H1 (cell line): ENCODE measurements at regions not wholly inside any gene's neighbourhood (a gene's known extent, or its start where the extent isn't known, plus 50 kb on each side); places are given as distances from the start of the nearest gene placed in this dataset.

Experiments
- CTCF ChIA-PET: fragments of 300-600 bp; sonication (Branson Sonifier 250); formaldehyde crosslinking; loops from one replicate; lab custom pipeline; 2021; ENCODE audit not compliant: partially characterized antibody; lab: Charles Lee
- POLR2A ChIA-PET: fragments of 300-600 bp; sonication (Branson Sonifier 250); formaldehyde crosslinking; loops from one replicate; lab custom pipeline; 2021; ENCODE audit warnings: inconsistent platforms; ENCODE audit not compliant: partially characterized antibody; lab: Charles Lee
- DNase-seq, 2 experiments: peaks; one replicate each; pipeline versions ENCODE4 v3.0.0 to v3.0.0-alpha.2; 2010 to 2022; ENCODE audit warnings: low spot score in 2 of 2, low read depth in 1 of 2, mixed read lengths in 1 of 2
- FAIRE-seq: peaks from 2 replicates; lab custom pipeline; 2011; peaks lifted over from hg19 to GRCh38; lab: Jason Lieb, UNC
- H2AFZ ChIP-seq: 2 replicates; pipeline ENCODE4 v1.8.1; 2012; ENCODE audit warnings: low read length, inconsistent platforms
- H2AK5ac ChIP-seq: 2 replicates; pipeline ENCODE4 v1.6.1; 2013; ENCODE audit warnings: low read depth, low read length
- H2BK120ac ChIP-seq: replicated peaks from 2 replicates; pipeline ENCODE3; 2013; ENCODE audit warnings: low read depth, low read length, inconsistent platforms
- H2BK12ac ChIP-seq: 2 replicates; pipeline ENCODE4 v1.6.1; 2013; ENCODE audit warnings: low read depth, low read length
- H2BK15ac ChIP-seq: 2 replicates; pipeline ENCODE4 v1.6.1; 2013; ENCODE audit warnings: low read length
- H2BK20ac ChIP-seq: 2 replicates; pipeline ENCODE4 v1.6.1; 2013; ENCODE audit warnings: low read length
- H2BK5ac ChIP-seq: 2 replicates; pipeline ENCODE4 v1.6.1; 2013; ENCODE audit warnings: low read depth, low read length
- H3K14ac ChIP-seq: 2 replicates; pipeline ENCODE4 v1.6.1; 2013; ENCODE audit warnings: inconsistent platforms; ENCODE audit not compliant: insufficient read length
- H3K18ac ChIP-seq: 2 replicates; pipeline ENCODE4 v1.6.1; 2013; ENCODE audit warnings: low read length; ENCODE audit errors: extremely low read depth
- H3K23ac ChIP-seq: 2 replicates; pipeline ENCODE4 v1.6.1; 2013; ENCODE audit warnings: inconsistent platforms; ENCODE audit not compliant: insufficient read length
- H3K23me2 ChIP-seq: 2 replicates; pipeline ENCODE4 v1.6.1; 2013; ENCODE audit warnings: low read depth, low read length
- H3K27ac ChIP-seq: 2 replicates; pipeline ENCODE4 v1.6.1; 2011; ENCODE audit warnings: low read depth, low read length, inconsistent platforms
- H3K27me3 ChIP-seq, 4 experiments: replicated peaks in 1 of 4; 1 replicate in 1 of 4; 2 replicates in 3 of 4; pipeline versions ENCODE4 v1.6.1 to v1.8.1; 2011 to 2013; ENCODE audit warnings: low read length in 3 of 4, mild to moderate bottlenecking in 3 of 4, inconsistent platforms in 2 of 4, mixed read lengths in 2 of 4, moderate library complexity in 1 of 4; ENCODE audit not compliant: control insufficient read depth in 3 of 4, insufficient read depth in 3 of 4; ENCODE audit errors: extremely low read depth in 1 of 4
- H3K36me3 ChIP-seq, 4 experiments: 2 replicates each; pipeline versions ENCODE4 v1.6.1 to v1.8.1; 2011 to 2013; ENCODE audit warnings: mild to moderate bottlenecking in 4 of 4, low read length in 3 of 4, moderate library complexity in 2 of 4, control low read depth in 1 of 4, inconsistent platforms in 1 of 4; ENCODE audit not compliant: insufficient read depth in 4 of 4, control insufficient read depth in 2 of 4
- H3K4ac ChIP-seq: replicated peaks from 2 replicates; pipeline ENCODE3; 2013; ENCODE audit warnings: low read length, low read depth, mixed read lengths, inconsistent platforms; ENCODE audit not compliant: insufficient read length
- H3K4me1 ChIP-seq, 4 experiments: replicated peaks in 1 of 4; 1 replicate in 1 of 4; 2 replicates in 3 of 4; pipeline versions ENCODE4 v1.6.1 to v1.8.1; 2011 to 2013; ENCODE audit warnings: low read length in 3 of 4, inconsistent platforms in 2 of 4, mixed read lengths in 1 of 4; ENCODE audit not compliant: insufficient read depth in 4 of 4, control insufficient read depth in 3 of 4
- H3K4me2 ChIP-seq, 2 experiments: 2 replicates each; pipeline versions ENCODE4 v1.6.1 to v1.8.1; 2011 to 2013; ENCODE audit warnings: low read depth in 2 of 2, low read length in 2 of 2, control low read depth in 1 of 2, inconsistent platforms in 1 of 2, mild to moderate bottlenecking in 1 of 2; ENCODE audit not compliant: insufficient read depth in 1 of 2
- H3K4me3 ChIP-seq, 4 experiments: fragments of 200-600, 300-600 bp in 1 of 4; sonication (generic), shearing (Covaris generic), sonication (Bioruptor Twin) in 1 of 4; 2 replicates each; pipeline versions ENCODE4 v1.5.1 to v1.8.1; 2011 to 2016; ENCODE audit warnings: low read length in 4 of 4, low read depth in 3 of 4, control low read depth in 2 of 4, inconsistent platforms in 2 of 4, mild to moderate bottlenecking in 2 of 4, mixed read lengths in 1 of 4, moderate library complexity in 1 of 4; ENCODE audit not compliant: insufficient read depth in 2 of 4; ENCODE audit errors: extremely low read depth in 1 of 4
- H3K56ac ChIP-seq: replicated peaks from 2 replicates; pipeline ENCODE3; 2013; ENCODE audit warnings: low read depth, mild to moderate bottlenecking, mixed read lengths, low read length, inconsistent platforms; ENCODE audit not compliant: insufficient read length
- H3K79me1 ChIP-seq: 2 replicates; pipeline ENCODE4 v1.6.1; 2013; ENCODE audit warnings: low read depth, low read length, control low read depth
- H3K79me2 ChIP-seq, 2 experiments: 2 replicates each; pipeline versions ENCODE4 v1.6.1 to v1.8.1; 2012 to 2013; ENCODE audit warnings: low read length in 2 of 2, mild to moderate bottlenecking in 2 of 2, inconsistent platforms in 1 of 2; ENCODE audit not compliant: insufficient read depth in 2 of 2, control insufficient read depth in 1 of 2
- H3K9ac ChIP-seq, 4 experiments: replicated peaks in 1 of 4; 1 replicate in 1 of 4; 2 replicates in 3 of 4; pipeline versions ENCODE4 v1.6.1 to v1.8.1; 2011 to 2013; ENCODE audit warnings: low read depth in 3 of 4, low read length in 3 of 4, control low read depth in 2 of 4, mild to moderate bottlenecking in 2 of 4, moderate library complexity in 2 of 4, inconsistent platforms in 1 of 4; ENCODE audit errors: extremely low read depth in 1 of 4
- H3K9me3 ChIP-seq, 2 experiments: 2 replicates each; pipeline versions ENCODE4 v1.6.1 to v1.8.1; 2012 to 2013; ENCODE audit warnings: mild to moderate bottlenecking in 2 of 2, moderate library complexity in 2 of 2, control low read depth in 1 of 2, inconsistent platforms in 1 of 2, low read depth in 1 of 2, low read length in 1 of 2, mixed read lengths in 1 of 2; ENCODE audit not compliant: insufficient read depth in 2 of 2
- H4K20me1 ChIP-seq, 2 experiments: replicated peaks in 1 of 2; 2 replicates each; pipeline versions ENCODE3 to v1.8.1; 2011 to 2013; ENCODE audit warnings: inconsistent platforms in 2 of 2, low read length in 2 of 2, mild to moderate bottlenecking in 1 of 2; ENCODE audit not compliant: insufficient read depth in 2 of 2, control insufficient read depth in 1 of 2
- H4K5ac ChIP-seq: 2 replicates; pipeline ENCODE4 v1.6.1; 2013; ENCODE audit warnings: low read length, low read depth, mixed read lengths, inconsistent platforms; ENCODE audit not compliant: insufficient read length
- H4K8ac ChIP-seq: 2 replicates; pipeline ENCODE4 v1.8.0; 2013; ENCODE audit warnings: mild to moderate bottlenecking, moderate library complexity, low read length, inconsistent platforms; ENCODE audit not compliant: insufficient read depth; ENCODE audit errors: extremely low read depth
- H4K91ac ChIP-seq: replicated peaks from 2 replicates; pipeline ENCODE3; 2013; ENCODE audit warnings: low read length, mixed read lengths, inconsistent platforms; ENCODE audit not compliant: insufficient read length
- BACH1 ChIP-seq: IDR thresholded peaks from 2 replicates; pipeline ENCODE4 v1.6.1; 2012; ENCODE audit warnings: low read length, improper control_type of control experiment
- CTBP2 ChIP-seq: IDR thresholded peaks from 2 replicates; pipeline ENCODE4 v1.7.0; 2011; ENCODE audit warnings: borderline replicate concordance, mild to moderate bottlenecking, moderate library complexity, mixed read lengths, low read length; ENCODE audit not compliant: insufficient read depth, insufficient read length
- HDAC2 ChIP-seq, 2 experiments: fragments of 300-600 bp in 1 of 2; sonication (generic) in 1 of 2; IDR thresholded peaks; 2 replicates each; pipeline ENCODE4 v1.6.1; 2011 to 2012; ENCODE audit warnings: low read depth in 2 of 2, low read length in 2 of 2, mild to moderate bottlenecking in 2 of 2, moderate library complexity in 2 of 2, borderline replicate concordance in 1 of 2, inconsistent platforms in 1 of 2
- HDAC6 ChIP-seq: IDR thresholded peaks from one replicate; pipeline ENCODE4 v1.7.1; 2012; ENCODE audit warnings: low read depth, mild to moderate bottlenecking, inconsistent platforms, low read length, moderate library complexity
- PHF8 ChIP-seq: fragments of 200-600 bp; sonication (generic); conservative IDR thresholded peaks from 2 replicates; pipeline ENCODE4 v1.7.1; 2012; ENCODE audit warnings: low read depth, mild to moderate bottlenecking, inconsistent platforms, low read length, moderate library complexity
- POLR2AphosphoS5 ChIP-seq: IDR thresholded peaks from 2 replicates; pipeline ENCODE4 v1.6.1; 2011; ENCODE audit warnings: low read depth, low read length
- RBBP5 ChIP-seq: IDR thresholded peaks from 2 replicates; pipeline ENCODE4 v1.7.1; 2012; ENCODE audit warnings: low read depth, mild to moderate bottlenecking, inconsistent platforms, low read length, moderate library complexity, borderline replicate concordance
- RNF2 ChIP-seq: fragments of 200-900, 300-1000 bp; sonication (generic); IDR thresholded peaks from 2 replicates; pipeline ENCODE4 v1.7.1; 2016; ENCODE audit warnings: borderline replicate concordance, low read depth, mild to moderate bottlenecking, antibody characterized with exemption, low read length; ENCODE audit not compliant: poor library complexity, severe bottlenecking; ENCODE audit errors: missing control alignments
- RXRA ChIP-seq: IDR thresholded peaks from 2 replicates; pipeline ENCODE4 v1.6.1; 2011; ENCODE audit warnings: low read depth, mild to moderate bottlenecking, low read length, moderate library complexity; ENCODE audit not compliant: insufficient read depth
- SIN3A ChIP-seq, 2 experiments: IDR thresholded peaks in 1 of 2; conservative IDR thresholded peaks in 1 of 2; 2 replicates each; pipeline ENCODE4 v1.6.1; 2011 to 2012; ENCODE audit warnings: low read length in 2 of 2, improper control_type of control experiment in 1 of 2, low read depth in 1 of 2, mild to moderate bottlenecking in 1 of 2
- TBP ChIP-seq: IDR thresholded peaks from 2 replicates; pipeline ENCODE4 v1.6.1; 2011; ENCODE audit warnings: low read depth, low read length, improper control_type of control experiment
- TCF12 ChIP-seq: IDR thresholded peaks from 2 replicates; pipeline ENCODE4 v1.6.1; 2011; ENCODE audit warnings: low read depth, mild to moderate bottlenecking, low read length
- YY1 ChIP-seq: IDR thresholded peaks from 2 replicates; pipeline ENCODE4 v1.6.1; 2011; ENCODE audit warnings: low read depth, mild to moderate bottlenecking, low read length
- WGBS, 2 experiments: shearing (Covaris generic) in 1 of 2; methylation state at CpG; one replicate each; pipeline versions ENCODE4 v1.1.6 to v1.1.7; 2013 to 2015; ENCODE audit warnings: low lambda C conversion rate in 2 of 2, mixed read lengths in 2 of 2, inconsistent platforms in 1 of 2, low coverage in 1 of 2, missing lambda C conversion rate in 1 of 2; ENCODE audit not compliant: insufficient replicate concordance in 2 of 2, insufficient coverage in 1 of 2, insufficient read length in 1 of 2; ENCODE audit errors: extremely low coverage in 1 of 2, missing lambda C conversion rate in 1 of 2; 5-methylcytosine and 5-hydroxymethylcytosine counted together

DNA sequence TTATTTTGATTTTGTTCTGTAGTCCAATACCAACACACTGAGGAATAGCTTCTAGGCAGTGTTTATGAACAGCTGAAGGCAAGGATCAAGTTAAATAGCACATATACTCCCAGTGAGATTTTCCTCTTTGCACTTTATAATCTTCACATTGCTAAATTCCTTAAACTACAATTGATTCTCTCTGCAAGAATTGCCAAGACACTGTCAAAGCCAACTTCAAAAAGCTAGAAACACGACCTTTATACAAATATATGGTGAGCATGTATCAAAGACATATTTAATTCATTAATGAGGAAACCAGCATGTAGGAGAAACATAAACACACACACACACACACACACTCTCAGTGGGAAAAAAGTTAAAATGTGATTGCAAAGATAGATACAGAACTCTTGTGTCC is 86.4 kb upstream of the FAM9C start:
- no peaks in the 10 kb centered on the region for H3K36me3 ChIP-seq
- no peaks in the 10 kb centered on the region for H3K79me1 ChIP-seq
- H3K9me3 ChIP-seq, result no peaks in the 10 kb centered on the region
- no peak for FAIRE-seq
- POLR2A ChIA-PET, result interaction anchor here (1.6 kb wide), 1 partner anchor 152 kb away, joined by 4 read pairs; no protein-coding TSS in a partner anchor
- H2BK5ac ChIP-seq, result no peak overlapping the region
- no peak overlapping the region for H4K5ac ChIP-seq
- no peak overlapping the region for H2AFZ ChIP-seq
- no peak overlapping the region for H3K9ac ChIP-seq
- no peak overlapping the region for H3K4me3 ChIP-seq
- no peak overlapping the region for H2BK12ac ChIP-seq
- no peaks in the 10 kb centered on the region for H3K23me2 ChIP-seq
- 78% methylated on average over 1 of the region's 1 CpG; no CpG with 5 or more reads in 1 of the 2 experiments for WGBS, 2 experiments
- no peak overlapping the region for H2BK120ac ChIP-seq
- no peak overlapping the region for H3K14ac ChIP-seq
- no peaks in the 10 kb centered on the region for H4K20me1 ChIP-seq
- TF ChIP-seq RNF2, result no peak
- no peak for TF ChIP-seq HDAC2 (IDR thresholded peaks at IDR 0.05; ENCODE audit: borderline replicate concordance in 1 of 2, low read depth in 2 of 2, low read length in 2 of 2)
- no peak for TF ChIP-seq HDAC6
- TF ChIP-seq BACH1, result no peak
- TF ChIP-seq PHF8, result no peak
- no peak for TF ChIP-seq YY1
- TF ChIP-seq POLR2AphosphoS5, result no peak
- TF ChIP-seq TBP, result no peak
- TF ChIP-seq RBBP5, result no peak
- no peak for TF ChIP-seq CTBP2
- no peak for TF ChIP-seq SIN3A (conservative IDR thresholded peaks at IDR 0.05 in 1 of 2, IDR thresholded peaks at IDR 0.05 in 1 of 2; ENCODE audit: low read depth in 1 of 2, low read length in 2 of 2)
- no peak for TF ChIP-seq RXRA
- TF ChIP-seq TCF12, result no peak
- H3K27ac ChIP-seq, result no peak overlapping the region
- peaks cover 0 to 3% (median 1%) of the 10 kb centered on the region in 4 experiments; a peak in 3 of 7 replicates for H3K4me1 ChIP-seq
- H4K91ac ChIP-seq, result no peak overlapping the region
- no peak overlapping the region for H3K4me2 ChIP-seq
- no peaks in the 10 kb centered on the region for H3K27me3 ChIP-seq
- no peak overlapping the region for H3K18ac ChIP-seq
- H3K79me2 ChIP-seq, result no peaks in the 10 kb centered on the region
- H2BK20ac ChIP-seq, result no peak overlapping the region
- DNase-seq, result no peak
- no peak overlapping the region for H2BK15ac ChIP-seq
- H3K23ac ChIP-seq, result no peak overlapping the region
- H4K8ac ChIP-seq, result no peak overlapping the region
- H3K56ac ChIP-seq, result no peak overlapping the region
- CTCF ChIA-PET, result no interaction called here
- H2AK5ac ChIP-seq, result no peak overlapping the region
- no peak overlapping the region for H3K4ac ChIP-seq
